ENCODE measurements at regions not wholly inside any gene's neighbourhood (a gene's known extent, or its start where the extent isn't known, plus 50 kb on each side); places are given as distances from the start of the nearest gene placed in this dataset.
"Not testable (repeated sequence)": the region's sequence is repeated elsewhere in the genome, so short reads cannot be mapped to it uniquely, and the experiment has no call there.

DNA sequence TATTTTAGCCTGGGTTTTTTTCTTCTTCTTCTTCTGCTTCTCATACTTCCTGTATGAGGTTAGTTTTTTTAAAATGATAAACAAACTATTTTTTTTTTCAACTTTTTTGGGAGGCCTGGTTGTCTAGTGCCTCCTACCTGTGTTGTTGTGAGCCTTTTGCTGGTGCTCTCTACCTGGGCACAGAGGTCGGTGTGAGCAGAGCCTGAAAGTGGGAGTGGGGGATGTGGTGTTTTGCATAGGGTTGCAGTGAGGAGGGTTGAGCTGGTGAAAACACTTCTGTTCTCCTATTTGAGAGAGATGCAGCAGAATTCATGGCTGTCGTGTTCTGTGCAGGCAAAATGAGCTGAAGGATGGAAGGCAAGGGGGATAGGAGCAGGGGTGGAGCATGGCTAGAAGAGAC is 232.7 kb upstream of the PLGLB2 start:
- TF ChIP-seq POLR2A, CTCF, POLR2AphosphoS5, EP300 (IDR thresholded peaks at IDR 0.05): not testable (repeated sequence)
